Panc1 (cell line): ENCODE measurements at regions not wholly inside any gene's neighbourhood (a gene's known extent, or its start where the extent isn't known, plus 50 kb on each side); places are given as distances from the start of the nearest gene placed in this dataset.

Experiments
- POLR2AphosphoS5 ChIP-seq: IDR thresholded peaks from 2 replicates; pipeline ENCODE4 v1.6.1; 2012; ENCODE audit warnings: mild to moderate bottlenecking, low read depth, low read length, moderate library complexity
- SIN3A ChIP-seq: IDR thresholded peaks from 2 replicates; pipeline ENCODE4 v1.6.1; 2012; ENCODE audit warnings: low read depth, mild to moderate bottlenecking, low read length, moderate library complexity, borderline replicate concordance; ENCODE audit not compliant: insufficient read depth
- TCF7L2 ChIP-seq: IDR thresholded peaks from 2 replicates; pipeline ENCODE4 v1.6.1; 2011; ENCODE audit warnings: mild to moderate bottlenecking, low read depth, low read length, inconsistent platforms
- TF ChIP-seq, protein P1 (sequence below): fragments of 450-650 bp; IDR thresholded peaks from 2 replicates; pipeline ENCODE4 v1.5.1; 2017; ENCODE audit warnings: mild to moderate bottlenecking
- TF ChIP-seq, protein P2 (sequence below), 2 experiments: IDR thresholded peaks; 2 replicates each; pipeline ENCODE4 v1.6.1; 2011 to 2012; ENCODE audit warnings: low read depth in 2 of 2, control low read depth in 1 of 2, low read length in 1 of 2, mild to moderate bottlenecking in 1 of 2, moderate library complexity in 1 of 2; ENCODE audit not compliant: insufficient read depth in 1 of 2

DNA sequence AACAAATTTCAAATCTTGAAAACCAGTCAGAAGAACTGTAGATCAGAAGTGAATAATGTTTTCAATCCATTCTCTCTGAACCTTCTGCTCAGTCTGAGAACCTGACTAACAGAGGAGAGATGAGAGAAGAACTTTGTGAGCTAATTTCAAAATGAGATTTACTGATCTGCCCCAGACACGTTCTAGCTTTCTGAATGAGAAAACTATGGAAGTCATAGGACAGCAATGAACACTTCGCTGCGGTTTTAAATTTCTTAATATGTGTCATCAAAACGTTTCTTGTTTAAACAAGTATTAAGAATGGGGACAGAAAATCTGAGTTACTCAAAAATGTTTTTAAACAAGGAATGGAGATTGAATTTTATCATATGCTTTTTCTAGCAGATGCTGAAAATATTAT, 66.6 kb upstream of the FAR2 start:
- TF ChIP-seq, protein P1, sequence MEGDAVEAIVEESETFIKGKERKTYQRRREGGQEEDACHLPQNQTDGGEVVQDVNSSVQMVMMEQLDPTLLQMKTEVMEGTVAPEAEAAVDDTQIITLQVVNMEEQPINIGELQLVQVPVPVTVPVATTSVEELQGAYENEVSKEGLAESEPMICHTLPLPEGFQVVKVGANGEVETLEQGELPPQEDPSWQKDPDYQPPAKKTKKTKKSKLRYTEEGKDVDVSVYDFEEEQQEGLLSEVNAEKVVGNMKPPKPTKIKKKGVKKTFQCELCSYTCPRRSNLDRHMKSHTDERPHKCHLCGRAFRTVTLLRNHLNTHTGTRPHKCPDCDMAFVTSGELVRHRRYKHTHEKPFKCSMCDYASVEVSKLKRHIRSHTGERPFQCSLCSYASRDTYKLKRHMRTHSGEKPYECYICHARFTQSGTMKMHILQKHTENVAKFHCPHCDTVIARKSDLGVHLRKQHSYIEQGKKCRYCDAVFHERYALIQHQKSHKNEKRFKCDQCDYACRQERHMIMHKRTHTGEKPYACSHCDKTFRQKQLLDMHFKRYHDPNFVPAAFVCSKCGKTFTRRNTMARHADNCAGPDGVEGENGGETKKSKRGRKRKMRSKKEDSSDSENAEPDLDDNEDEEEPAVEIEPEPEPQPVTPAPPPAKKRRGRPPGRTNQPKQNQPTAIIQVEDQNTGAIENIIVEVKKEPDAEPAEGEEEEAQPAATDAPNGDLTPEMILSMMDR = no peak
- no peak for TF ChIP-seq SIN3A
- TF ChIP-seq TCF7L2 = no peak
- no peak for TF ChIP-seq POLR2AphosphoS5
- TF ChIP-seq, protein P2, sequence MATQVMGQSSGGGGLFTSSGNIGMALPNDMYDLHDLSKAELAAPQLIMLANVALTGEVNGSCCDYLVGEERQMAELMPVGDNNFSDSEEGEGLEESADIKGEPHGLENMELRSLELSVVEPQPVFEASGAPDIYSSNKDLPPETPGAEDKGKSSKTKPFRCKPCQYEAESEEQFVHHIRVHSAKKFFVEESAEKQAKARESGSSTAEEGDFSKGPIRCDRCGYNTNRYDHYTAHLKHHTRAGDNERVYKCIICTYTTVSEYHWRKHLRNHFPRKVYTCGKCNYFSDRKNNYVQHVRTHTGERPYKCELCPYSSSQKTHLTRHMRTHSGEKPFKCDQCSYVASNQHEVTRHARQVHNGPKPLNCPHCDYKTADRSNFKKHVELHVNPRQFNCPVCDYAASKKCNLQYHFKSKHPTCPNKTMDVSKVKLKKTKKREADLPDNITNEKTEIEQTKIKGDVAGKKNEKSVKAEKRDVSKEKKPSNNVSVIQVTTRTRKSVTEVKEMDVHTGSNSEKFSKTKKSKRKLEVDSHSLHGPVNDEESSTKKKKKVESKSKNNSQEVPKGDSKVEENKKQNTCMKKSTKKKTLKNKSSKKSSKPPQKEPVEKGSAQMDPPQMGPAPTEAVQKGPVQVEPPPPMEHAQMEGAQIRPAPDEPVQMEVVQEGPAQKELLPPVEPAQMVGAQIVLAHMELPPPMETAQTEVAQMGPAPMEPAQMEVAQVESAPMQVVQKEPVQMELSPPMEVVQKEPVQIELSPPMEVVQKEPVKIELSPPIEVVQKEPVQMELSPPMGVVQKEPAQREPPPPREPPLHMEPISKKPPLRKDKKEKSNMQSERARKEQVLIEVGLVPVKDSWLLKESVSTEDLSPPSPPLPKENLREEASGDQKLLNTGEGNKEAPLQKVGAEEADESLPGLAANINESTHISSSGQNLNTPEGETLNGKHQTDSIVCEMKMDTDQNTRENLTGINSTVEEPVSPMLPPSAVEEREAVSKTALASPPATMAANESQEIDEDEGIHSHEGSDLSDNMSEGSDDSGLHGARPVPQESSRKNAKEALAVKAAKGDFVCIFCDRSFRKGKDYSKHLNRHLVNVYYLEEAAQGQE (IDR thresholded peaks at IDR 0.05; ENCODE audit: insufficient read depth in 1 of 2, low read depth in 2 of 2, low read length in 1 of 2) = no peak
